Neural cell (in vitro differentiated cells): ENCODE measurements at regions not wholly inside any gene's neighbourhood (a gene's known extent, or its start where the extent isn't known, plus 50 kb on each side); places are given as distances from the start of the nearest gene placed in this dataset.

Experiments
- H2AFZ ChIP-seq: fragments of 200-600, 300-800 bp; sonication (generic), shearing (Covaris generic); 2 replicates; pipeline ENCODE4 v1.6.0; 2014; ENCODE audit warnings: low read depth, mild to moderate bottlenecking, antibody characterized with exemption, low read length, moderate library complexity
- H3F3A ChIP-seq: fragments of 200-600 bp; shearing (Covaris generic); 2 replicates; pipeline ENCODE4 v1.6.1; 2016; ENCODE audit warnings: mild to moderate bottlenecking, moderate library complexity, mixed read lengths, antibody characterized with exemption, low read length; ENCODE audit not compliant: insufficient read depth, poor library complexity, severe bottlenecking
- H3K27ac ChIP-seq: fragments of 200-600, 300-800 bp; sonication (generic), shearing (Covaris generic); 2 replicates; pipeline ENCODE4 v1.5.1; 2014; ENCODE audit warnings: mild to moderate bottlenecking, low read length, moderate library complexity
- H3K27me3 ChIP-seq: fragments of 300-800, 200-600 bp; sonication (generic), shearing (Covaris generic); 2 replicates; pipeline ENCODE4 v1.6.0; 2014; ENCODE audit warnings: mild to moderate bottlenecking, low read depth, low read length, moderate library complexity; ENCODE audit not compliant: insufficient read depth
- H3K36me3 ChIP-seq: fragments of 300-800, 200-600 bp; sonication (generic), shearing (Covaris generic); 2 replicates; pipeline ENCODE4 v1.5.1; 2014; ENCODE audit warnings: mild to moderate bottlenecking, antibody characterized with exemption, low read length, moderate library complexity; ENCODE audit not compliant: insufficient read depth
- H3K4me2 ChIP-seq: fragments of 300-800, 200-600 bp; sonication (generic), shearing (Covaris generic); 2 replicates; pipeline ENCODE4 v1.6.0; 2014; ENCODE audit warnings: mild to moderate bottlenecking, low read length
- H3K4me3 ChIP-seq: fragments of 300-800, 200-600 bp; sonication (generic), shearing (Covaris generic); 2 replicates; pipeline ENCODE4 v1.5.1; 2014; ENCODE audit warnings: mild to moderate bottlenecking, low read length, moderate library complexity
- H3K79me2 ChIP-seq: fragments of 200-600 bp; shearing (Covaris generic); replicated peaks from 2 replicates; pipeline ENCODE4 v1.6.0; 2014; ENCODE audit warnings: mild to moderate bottlenecking, low read length, moderate library complexity; ENCODE audit not compliant: insufficient read depth
- H3K9ac ChIP-seq: fragments of 300-800, 200-600 bp; sonication (generic), shearing (Covaris generic); 2 replicates; pipeline ENCODE4 v1.6.1; 2016; ENCODE audit warnings: mild to moderate bottlenecking, low read length, mixed read lengths
- H3K9me2 ChIP-seq: fragments of 200-600 bp; shearing (Covaris generic); 2 replicates; pipeline ENCODE4 v1.6.1; 2016; ENCODE audit warnings: mild to moderate bottlenecking, low read length, mixed read lengths; ENCODE audit not compliant: insufficient read depth
- H3K9me3 ChIP-seq: fragments of 200-600, 300-800 bp; sonication (generic), shearing (Covaris generic); 2 replicates; pipeline ENCODE4 v1.6.1; 2016; ENCODE audit warnings: mild to moderate bottlenecking, mixed run types, low read length, moderate library complexity, mixed read lengths
- H4K20me1 ChIP-seq: fragments of 200-600 bp; shearing (Covaris generic); 2 replicates; pipeline ENCODE4 v1.6.1; 2016; ENCODE audit warnings: mild to moderate bottlenecking, mixed run types; ENCODE audit not compliant: insufficient read depth
- CTCF ChIP-seq: fragments of 450-650 bp; IDR thresholded peaks from 2 replicates; pipeline ENCODE4 v1.5.1; 2014; ENCODE audit warnings: antibody characterized with exemption, mild to moderate bottlenecking, moderate library complexity; ENCODE audit not compliant: poor library complexity, severe bottlenecking
- EP300 ChIP-seq: fragments of 450-650 bp; conservative IDR thresholded peaks from 2 replicates; pipeline ENCODE4 v1.6.1; 2014; ENCODE audit warnings: antibody characterized with exemption, mild to moderate bottlenecking, moderate library complexity; ENCODE audit not compliant: poor library complexity, severe bottlenecking
- EZH2 ChIP-seq: fragments of 200-600, 300-800 bp; shearing (Covaris generic), sonication (generic); IDR thresholded peaks from 2 replicates; pipeline ENCODE4 v1.6.1; 2014; ENCODE audit warnings: antibody characterized with exemption, low read length, borderline replicate concordance, mild to moderate bottlenecking; ENCODE audit not compliant: insufficient read depth, poor library complexity, severe bottlenecking
- MXI1 ChIP-seq: fragments of 450-650 bp; conservative IDR thresholded peaks from 2 replicates; pipeline ENCODE4 v1.6.1; 2014; ENCODE audit warnings: antibody characterized with exemption, mild to moderate bottlenecking; ENCODE audit not compliant: poor library complexity, severe bottlenecking
- POLR2AphosphoS5 ChIP-seq: IDR thresholded peaks from 2 replicates; pipeline ENCODE4 v1.6.1; 2012
- RAD21 ChIP-seq: fragments of 450-650 bp; conservative IDR thresholded peaks from 2 replicates; pipeline ENCODE4 v1.6.1; 2014; ENCODE audit warnings: antibody characterized with exemption, mild to moderate bottlenecking, moderate library complexity
- REST ChIP-seq: IDR thresholded peaks from 2 replicates; pipeline ENCODE4 v1.6.1; 2012; ENCODE audit warnings: borderline replicate concordance
- SMC3 ChIP-seq: fragments of 450-650 bp; conservative IDR thresholded peaks from 2 replicates; pipeline ENCODE4 v1.6.1; 2014; ENCODE audit warnings: antibody characterized with exemption, mild to moderate bottlenecking, moderate library complexity; ENCODE audit not compliant: poor library complexity
- TAF1 ChIP-seq: IDR thresholded peaks from 2 replicates; pipeline ENCODE4 v1.6.1; 2012; ENCODE audit warnings: low read depth

- Histone ChIP-seq H3K79me2 (no peaks in the 10 kb centered on the region), H3K27me3 (no peaks in the 10 kb centered on the region), H2AFZ (no peak overlapping the region), H3F3A (no peaks in the 10 kb centered on the region), H4K20me1 (no peaks in the 10 kb centered on the region), H3K9me3 (no peaks in the 10 kb centered on the region), H3K27ac (no peak overlapping the region), H3K9ac (no peak overlapping the region), H3K36me3 (no peaks in the 10 kb centered on the region), H3K9me2 (no peaks in the 10 kb centered on the region), H3K4me2 (no peak overlapping the region), H3K4me3 (no peak overlapping the region)
- TF ChIP-seq MXI1 (no peak), RAD21 (no peak), EZH2 (no peak), POLR2AphosphoS5 (no peak), REST (no peak), SMC3 (no peak), EP300 (no peak), TAF1 (no peak), CTCF (no peak)
Observed at GRCh38 chr7:126202177-126202576, 1050.6 kb downstream of the GRM8 start.

GRCh38 chr7:126185959-126186580 lies 1066.7 kb downstream of the GRM8 start:
- H3K27me3 ChIP-seq, result no peaks in the 10 kb centered on the region
- H3F3A ChIP-seq, result no peaks in the 10 kb centered on the region
- H2AFZ ChIP-seq, result no peak overlapping the region
- H3K79me2 ChIP-seq, result no peaks in the 10 kb centered on the region
- no peaks in the 10 kb centered on the region for H4K20me1 ChIP-seq
- H3K36me3 ChIP-seq, result no peaks in the 10 kb centered on the region
- no peaks in the 10 kb centered on the region for H3K9me2 ChIP-seq
- H3K4me3 ChIP-seq, result no peak overlapping the region
- no peak overlapping the region for H3K9ac ChIP-seq
- no peak for TF ChIP-seq RAD21
- TF ChIP-seq EP300, result no peak
- no peak for TF ChIP-seq MXI1
- TF ChIP-seq REST, result no peak
- TF ChIP-seq EZH2, result no peak
- TF ChIP-seq CTCF, result no peak
- no peak for TF ChIP-seq POLR2AphosphoS5
- no peak for TF ChIP-seq SMC3
- TF ChIP-seq TAF1, result no peak
- H3K4me2 ChIP-seq, result no peak overlapping the region
- no peaks in the 10 kb centered on the region for H3K9me3 ChIP-seq
- no peak overlapping the region for H3K27ac ChIP-seq
